ENCODE measurements at regions not wholly inside any gene's neighbourhood (a gene's known extent, or its start where the extent isn't known, plus 50 kb on each side); places are given as distances from the start of the nearest gene placed in this dataset.
A peak's percentile ranks its signal among the peaks of the same experiment; 100 is the strongest.

DNA sequence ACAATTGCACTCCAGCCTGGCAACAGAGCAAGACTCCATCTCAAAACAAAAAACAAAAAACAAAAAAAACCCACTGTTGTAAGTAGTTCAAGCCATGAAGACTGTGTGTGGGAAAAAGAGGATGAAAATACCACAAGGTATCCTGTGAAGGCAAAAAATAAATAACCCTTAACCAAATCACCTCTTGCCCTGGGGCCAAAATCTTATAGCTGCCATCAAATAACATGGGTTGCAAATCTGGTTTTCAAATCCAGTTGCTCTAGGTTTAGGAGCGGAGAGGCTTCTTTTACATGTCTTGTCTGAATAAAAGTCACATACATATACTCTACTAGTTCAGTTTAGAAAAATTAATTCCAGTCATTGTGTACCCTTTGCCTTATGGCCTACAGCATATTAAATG, 87.0 kb upstream of the STT3B start:
- H4K20me1 ChIP-seq (ENCODE audit: control insufficient read depth, extremely low read depth, insufficient read depth, low read length), result no peaks in the 10 kb centered on the region
- dilution Hi-C loops (cut with MboI; ENCODE audit: extremely low pct_ligation_motif_present, low sequenced_read_pairs), result no loop called here

DNA sequence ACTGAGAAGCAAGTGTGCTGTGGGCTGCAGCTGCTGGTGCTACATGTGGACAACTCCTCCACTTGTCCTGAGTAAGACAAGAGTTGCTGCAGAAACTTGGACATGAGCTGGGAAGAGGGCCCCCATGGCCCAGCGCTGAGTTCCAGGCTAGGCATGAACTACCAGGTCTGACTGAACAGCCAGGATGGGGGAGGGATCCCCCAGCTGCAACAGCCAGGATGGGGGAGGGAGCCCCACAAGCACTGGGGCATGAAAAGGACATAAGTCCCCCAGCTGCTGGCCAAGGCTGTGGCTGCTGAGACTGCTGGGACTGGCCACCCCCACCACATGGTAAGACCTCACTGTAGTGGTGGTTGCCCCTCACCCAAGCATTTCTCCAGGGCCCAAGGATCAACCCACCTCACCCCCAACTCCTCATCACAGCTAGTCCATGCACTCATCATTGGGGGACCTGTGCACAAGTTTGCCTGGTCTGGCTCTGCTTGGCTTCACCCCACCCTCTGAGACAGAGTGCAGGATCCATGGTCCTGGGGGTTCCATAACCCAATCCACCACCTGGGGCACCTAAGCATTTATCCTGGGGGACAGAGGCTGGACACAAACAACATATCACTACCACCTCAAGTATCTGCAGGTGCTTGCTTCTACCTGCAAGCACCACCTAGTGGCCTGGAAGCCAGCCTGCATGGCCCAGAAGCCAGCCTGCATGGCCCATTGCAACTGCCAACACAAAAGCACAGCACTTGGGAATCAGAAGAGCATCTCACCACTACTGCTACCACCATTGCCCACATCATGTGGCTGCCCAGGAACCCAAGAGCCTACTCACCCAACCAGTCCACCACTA, 84.5 kb upstream of the STT3B start:
- Histone ChIP-seq H3K9me3 (ENCODE audit: control insufficient read depth, low read depth, low read length) (no peaks in the 10 kb centered on the region), H3K27me3 (ENCODE audit: control insufficient read depth, extremely low read depth, insufficient read depth, low read length) (no peaks in the 10 kb centered on the region), H3K9ac (ENCODE audit: control insufficient read depth, extremely low read depth, insufficient read depth, low read length) (no peak overlapping the region), H4K20me1 (ENCODE audit: control insufficient read depth, extremely low read depth, insufficient read depth, low read length) (no peaks in the 10 kb centered on the region), H3K79me2 (ENCODE audit: control insufficient read depth, insufficient read depth, low read length) (no peaks in the 10 kb centered on the region), H3K4me2 (ENCODE audit: control insufficient read depth, extremely low read depth, insufficient read depth, low read depth, low read length) (no peak overlapping the region), H3K36me3 (ENCODE audit: control insufficient read depth in 2 of 2, extremely low read depth in 1 of 2, insufficient read depth in 2 of 2, low read length in 2 of 2) (no peaks in the 10 kb centered on the region), H3K9me1 (ENCODE audit: control insufficient read depth, extremely low read depth, insufficient read depth, low read length) (no peaks in the 10 kb centered on the region), H2AFZ (ENCODE audit: control insufficient read depth, low read length) (no peak overlapping the region), H3K4me3 (ENCODE audit: control insufficient read depth in 2 of 3, extremely low read depth in 1 of 3, insufficient read depth in 2 of 3, low read depth in 1 of 3, low read length in 3 of 3) (no peak overlapping the region), H3K27ac (ENCODE audit: control insufficient read depth, insufficient read depth, low read length) (no peak overlapping the region), H3K4me1 (ENCODE audit: control insufficient read depth, extremely low read depth, insufficient read depth, low read length) (no peaks in the 10 kb centered on the region)
- TF ChIP-seq EZH2 (IDR thresholded peaks at IDR 0.05; ENCODE audit: low read length), result no peak
- TF ChIP-seq, protein P1, sequence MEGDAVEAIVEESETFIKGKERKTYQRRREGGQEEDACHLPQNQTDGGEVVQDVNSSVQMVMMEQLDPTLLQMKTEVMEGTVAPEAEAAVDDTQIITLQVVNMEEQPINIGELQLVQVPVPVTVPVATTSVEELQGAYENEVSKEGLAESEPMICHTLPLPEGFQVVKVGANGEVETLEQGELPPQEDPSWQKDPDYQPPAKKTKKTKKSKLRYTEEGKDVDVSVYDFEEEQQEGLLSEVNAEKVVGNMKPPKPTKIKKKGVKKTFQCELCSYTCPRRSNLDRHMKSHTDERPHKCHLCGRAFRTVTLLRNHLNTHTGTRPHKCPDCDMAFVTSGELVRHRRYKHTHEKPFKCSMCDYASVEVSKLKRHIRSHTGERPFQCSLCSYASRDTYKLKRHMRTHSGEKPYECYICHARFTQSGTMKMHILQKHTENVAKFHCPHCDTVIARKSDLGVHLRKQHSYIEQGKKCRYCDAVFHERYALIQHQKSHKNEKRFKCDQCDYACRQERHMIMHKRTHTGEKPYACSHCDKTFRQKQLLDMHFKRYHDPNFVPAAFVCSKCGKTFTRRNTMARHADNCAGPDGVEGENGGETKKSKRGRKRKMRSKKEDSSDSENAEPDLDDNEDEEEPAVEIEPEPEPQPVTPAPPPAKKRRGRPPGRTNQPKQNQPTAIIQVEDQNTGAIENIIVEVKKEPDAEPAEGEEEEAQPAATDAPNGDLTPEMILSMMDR (optimal IDR thresholded peaks at IDR 0.05 in 1 of 3, IDR thresholded peaks at IDR 0.05 in 1 of 3, conservative IDR thresholded peaks at IDR 0.05 in 1 of 3; ENCODE audit: extremely low read depth in 1 of 3, insufficient read depth in 2 of 3, low read length in 3 of 3), result peak; percentile 83 to 95 (median 95)
- dilution Hi-C loops (cut with MboI; ENCODE audit: extremely low pct_ligation_motif_present, low sequenced_read_pairs), result no loop called here
- DNase-seq (ENCODE audit: low read depth, low spot score), result no peak
- FAIRE-seq, result peak; percentile 49

More for the DNA sequence above, 87.0 kb upstream of the STT3B start:
- Histone ChIP-seq H3K79me2 (ENCODE audit: control insufficient read depth, insufficient read depth, low read length) (no peaks in the 10 kb centered on the region), H3K27ac (ENCODE audit: control insufficient read depth, insufficient read depth, low read length) (no peak overlapping the region), H3K4me1 (ENCODE audit: control insufficient read depth, extremely low read depth, insufficient read depth, low read length) (no peaks in the 10 kb centered on the region), H3K36me3 (ENCODE audit: control insufficient read depth in 2 of 2, extremely low read depth in 1 of 2, insufficient read depth in 2 of 2, low read length in 2 of 2) (no peaks in the 10 kb centered on the region), H3K9me1 (ENCODE audit: control insufficient read depth, extremely low read depth, insufficient read depth, low read length) (no peaks in the 10 kb centered on the region), H3K9ac (ENCODE audit: control insufficient read depth, extremely low read depth, insufficient read depth, low read length) (no peak overlapping the region), H3K9me3 (ENCODE audit: control insufficient read depth, low read depth, low read length) (no peaks in the 10 kb centered on the region), H3K4me3 (ENCODE audit: control insufficient read depth in 2 of 3, extremely low read depth in 1 of 3, insufficient read depth in 2 of 3, low read depth in 1 of 3, low read length in 3 of 3) (no peak overlapping the region), H3K27me3 (ENCODE audit: control insufficient read depth, extremely low read depth, insufficient read depth, low read length) (no peaks in the 10 kb centered on the region), H2AFZ (ENCODE audit: control insufficient read depth, low read length) (no peak overlapping the region), H3K4me2 (ENCODE audit: control insufficient read depth, extremely low read depth, insufficient read depth, low read depth, low read length) (no peak overlapping the region)
- no peak for DNase-seq (ENCODE audit: low read depth, low spot score)
- TF ChIP-seq EZH2 (IDR thresholded peaks at IDR 0.05; ENCODE audit: low read length), result no peak
- TF ChIP-seq, protein P1 (optimal IDR thresholded peaks at IDR 0.05 in 1 of 3, IDR thresholded peaks at IDR 0.05 in 1 of 3, conservative IDR thresholded peaks at IDR 0.05 in 1 of 3; ENCODE audit: extremely low read depth in 1 of 3, insufficient read depth in 2 of 3, low read length in 3 of 3), result no peak
- FAIRE-seq, result no peak

All from keratinocyte (primary cell).